ENCODE measurements at regions not wholly inside any gene's neighbourhood (a gene's known extent, or its start where the extent isn't known, plus 50 kb on each side); places are given as distances from the start of the nearest gene placed in this dataset.
"Not testable (repeated sequence)": the region's sequence is repeated elsewhere in the genome, so short reads cannot be mapped to it uniquely, and the experiment has no call there.

DNA sequence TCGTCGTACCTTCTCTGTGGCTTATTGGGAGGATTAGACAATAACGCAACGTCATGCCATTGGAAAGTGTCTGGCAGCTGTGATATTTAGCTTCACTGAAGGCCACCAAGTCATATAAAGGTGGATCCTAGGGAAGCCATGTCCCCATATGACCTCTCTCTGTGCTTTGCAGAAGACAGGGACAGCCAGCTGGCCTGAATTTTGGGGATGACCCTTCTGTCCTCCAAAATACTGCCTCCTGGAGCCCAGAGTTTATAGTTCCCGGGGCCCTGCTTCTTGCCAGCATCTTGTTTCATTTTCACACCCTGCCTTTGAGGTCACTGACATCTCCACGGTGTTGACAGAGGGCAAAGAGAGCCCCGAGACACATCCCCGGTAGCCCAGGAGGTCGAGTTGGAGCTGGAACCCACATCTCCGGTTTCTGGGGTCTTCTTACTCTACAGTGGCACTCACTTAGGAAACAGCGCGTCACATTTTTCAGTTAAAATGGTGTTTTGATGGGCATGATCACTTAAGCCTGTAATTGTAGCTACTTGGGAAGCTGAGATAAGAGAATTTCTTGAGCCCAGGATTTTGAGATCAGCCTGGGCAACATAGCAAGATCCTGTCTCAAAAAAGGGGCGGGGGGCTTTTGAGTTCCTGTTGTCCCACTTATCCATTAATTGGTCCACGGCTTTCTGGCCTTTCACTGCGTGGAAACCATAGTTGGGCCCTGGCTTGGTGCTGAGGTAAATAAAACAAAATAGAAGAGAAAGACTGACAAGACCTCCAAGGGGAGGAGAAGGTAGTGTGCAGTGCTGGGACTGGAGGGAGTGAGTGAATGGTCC is 101.1 kb downstream of the DDX1 start:
- H3K4me3 ChIP-seq (replicated peaks in 1 of 3) = no peak overlapping the region
- no peaks in the 10 kb centered on the region for H3K36me3 ChIP-seq
- WGBS, 2 donors = 90 to 96% methylated on average over 15 of the region's 15 CpGs
- intact Hi-C loops (cut with DNase I) = no loop called here
- H3K9me3 ChIP-seq = no peaks in the 10 kb centered on the region
- no peak for DNase-seq
- peaks cover 3 to 17% of the 10 kb centered on the region in 2 donors for H3K4me1 ChIP-seq
- H3K27ac ChIP-seq = no peak overlapping the region
- no peak for TF ChIP-seq POLR2A (IDR thresholded peaks at IDR 0.05)
- no peaks in the 10 kb centered on the region for H3K27me3 ChIP-seq

DNA sequence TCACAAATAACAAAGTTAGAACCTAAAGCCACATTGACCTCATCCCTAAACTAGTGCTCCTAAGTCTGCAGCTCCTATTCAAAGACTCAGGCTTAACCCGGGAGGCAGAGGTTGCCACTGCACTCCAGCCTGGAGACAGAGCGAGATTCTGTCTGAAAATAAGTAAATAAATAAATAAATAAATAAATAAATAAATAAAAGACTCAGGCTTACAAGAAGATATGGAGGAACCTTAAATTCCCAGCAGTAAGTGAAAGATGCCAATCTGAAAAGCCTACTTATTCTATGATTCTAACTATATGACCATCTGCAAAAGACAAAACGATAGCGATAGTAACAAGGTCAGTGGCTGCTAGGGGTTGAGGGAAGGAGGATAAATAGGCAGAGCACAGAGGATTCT is 101.7 kb downstream of the DDX1 start:
- no peak for TF ChIP-seq POLR2A (IDR thresholded peaks at IDR 0.05)
- TF ChIP-seq, protein P1, sequence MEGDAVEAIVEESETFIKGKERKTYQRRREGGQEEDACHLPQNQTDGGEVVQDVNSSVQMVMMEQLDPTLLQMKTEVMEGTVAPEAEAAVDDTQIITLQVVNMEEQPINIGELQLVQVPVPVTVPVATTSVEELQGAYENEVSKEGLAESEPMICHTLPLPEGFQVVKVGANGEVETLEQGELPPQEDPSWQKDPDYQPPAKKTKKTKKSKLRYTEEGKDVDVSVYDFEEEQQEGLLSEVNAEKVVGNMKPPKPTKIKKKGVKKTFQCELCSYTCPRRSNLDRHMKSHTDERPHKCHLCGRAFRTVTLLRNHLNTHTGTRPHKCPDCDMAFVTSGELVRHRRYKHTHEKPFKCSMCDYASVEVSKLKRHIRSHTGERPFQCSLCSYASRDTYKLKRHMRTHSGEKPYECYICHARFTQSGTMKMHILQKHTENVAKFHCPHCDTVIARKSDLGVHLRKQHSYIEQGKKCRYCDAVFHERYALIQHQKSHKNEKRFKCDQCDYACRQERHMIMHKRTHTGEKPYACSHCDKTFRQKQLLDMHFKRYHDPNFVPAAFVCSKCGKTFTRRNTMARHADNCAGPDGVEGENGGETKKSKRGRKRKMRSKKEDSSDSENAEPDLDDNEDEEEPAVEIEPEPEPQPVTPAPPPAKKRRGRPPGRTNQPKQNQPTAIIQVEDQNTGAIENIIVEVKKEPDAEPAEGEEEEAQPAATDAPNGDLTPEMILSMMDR (IDR thresholded peaks at IDR 0.05) = no peak
- intact Hi-C loops (cut with DNase I) = no loop called here
- no peak overlapping the region for H3K27ac ChIP-seq
- WGBS, 2 donors = 93 to 95% methylated on average over 4 of the region's 4 CpGs
- no peaks in the 10 kb centered on the region for H3K9me3 ChIP-seq
- DNase-seq = no peak
- H3K4me3 ChIP-seq (replicated peaks in 1 of 3) = no peak overlapping the region
- no peaks in the 10 kb centered on the region for H3K36me3 ChIP-seq
- H3K4me1 ChIP-seq = peaks cover 3 to 17% of the 10 kb centered on the region in 2 donors
- H3K27me3 ChIP-seq = no peaks in the 10 kb centered on the region

DNA sequence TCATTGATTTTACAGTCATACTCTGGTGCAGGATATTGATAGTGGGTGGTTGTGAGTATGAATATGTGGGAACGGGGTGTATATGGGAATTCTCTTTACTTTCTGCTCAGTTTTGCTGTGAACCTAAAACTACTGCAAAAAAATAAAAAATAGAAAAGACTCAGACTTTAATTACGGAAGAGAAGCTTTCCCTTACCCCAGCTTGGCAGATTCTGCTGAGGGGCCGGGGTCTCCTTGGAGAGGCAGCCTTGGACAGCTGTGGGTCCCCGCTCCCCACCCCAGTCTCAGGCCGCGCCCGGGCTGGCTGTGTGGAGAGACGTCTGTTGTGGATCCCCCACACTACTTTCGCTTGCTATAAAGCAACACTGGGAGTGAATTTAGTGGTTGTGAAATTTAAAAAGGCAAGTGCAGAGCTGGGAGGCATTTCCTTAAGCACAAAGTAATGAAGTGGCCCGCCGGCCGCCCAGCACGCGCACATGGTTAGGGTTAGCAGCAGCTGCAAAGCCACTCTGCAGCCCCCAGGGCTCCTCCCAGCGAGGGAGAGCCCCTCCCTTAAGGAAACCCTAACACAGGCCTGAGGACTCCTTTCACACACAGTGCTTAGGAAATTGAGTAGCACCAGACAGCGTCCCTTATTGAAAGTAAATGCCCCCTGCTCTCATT is 102.4 kb downstream of the DDX1 start:
- H3K36me3 ChIP-seq = no peaks in the 10 kb centered on the region
- H3K4me3 ChIP-seq (replicated peaks in 1 of 3) = no peak overlapping the region
- intact Hi-C loops (cut with DNase I) = no loop called here
- no peaks in the 10 kb centered on the region for H3K9me3 ChIP-seq
- 75 to 79% methylated on average over 16 of the region's 16 CpGs for WGBS, 2 donors
- H3K4me1 ChIP-seq = peaks cover 3 to 17% of the 10 kb centered on the region in 2 donors
- DNase-seq = no peak
- TF ChIP-seq, protein P1 (IDR thresholded peaks at IDR 0.05) = no peak
- no peak for TF ChIP-seq POLR2A (IDR thresholded peaks at IDR 0.05)
- no peaks in the 10 kb centered on the region for H3K27me3 ChIP-seq
- no peak overlapping the region for H3K27ac ChIP-seq

DNA sequence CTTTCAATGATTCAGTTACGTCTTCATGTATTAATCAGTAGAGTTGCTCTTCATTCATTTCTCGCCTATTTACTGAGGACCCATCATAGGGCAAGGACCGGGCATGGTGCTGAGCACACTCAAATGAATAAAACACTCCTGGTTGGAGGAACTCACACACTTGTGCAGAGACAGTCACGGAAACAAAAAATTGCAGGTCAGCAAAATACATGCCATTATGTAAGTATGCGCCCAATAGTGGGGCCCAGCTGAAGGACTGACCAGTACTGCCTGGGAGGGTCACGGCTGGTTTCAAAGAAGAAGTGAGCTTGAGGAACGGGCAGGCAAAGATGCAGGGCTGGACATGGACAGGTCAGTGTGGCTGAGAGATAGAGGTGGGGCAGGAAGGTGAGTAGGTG is 102.9 kb downstream of the DDX1 start:
- Histone ChIP-seq H3K27ac (no peak overlapping the region), H3K27me3 (no peaks in the 10 kb centered on the region), H3K9me3 (no peaks in the 10 kb centered on the region), H3K36me3 (no peaks in the 10 kb centered on the region), H3K4me3 (replicated peaks in 1 of 3) (no peak overlapping the region), H3K4me1 (peaks cover 3 to 17% of the 10 kb centered on the region in 2 donors)
- TF ChIP-seq, protein P1 (IDR thresholded peaks at IDR 0.05) = no peak
- TF ChIP-seq POLR2A (IDR thresholded peaks at IDR 0.05) = no peak
- no peak for DNase-seq
- whole genome bisulfite sequencing, 2 donors = 82 to 86% methylated on average over 7 of the region's 7 CpGs
- intact Hi-C loops (cut with DNase I) = no loop called here

DNA sequence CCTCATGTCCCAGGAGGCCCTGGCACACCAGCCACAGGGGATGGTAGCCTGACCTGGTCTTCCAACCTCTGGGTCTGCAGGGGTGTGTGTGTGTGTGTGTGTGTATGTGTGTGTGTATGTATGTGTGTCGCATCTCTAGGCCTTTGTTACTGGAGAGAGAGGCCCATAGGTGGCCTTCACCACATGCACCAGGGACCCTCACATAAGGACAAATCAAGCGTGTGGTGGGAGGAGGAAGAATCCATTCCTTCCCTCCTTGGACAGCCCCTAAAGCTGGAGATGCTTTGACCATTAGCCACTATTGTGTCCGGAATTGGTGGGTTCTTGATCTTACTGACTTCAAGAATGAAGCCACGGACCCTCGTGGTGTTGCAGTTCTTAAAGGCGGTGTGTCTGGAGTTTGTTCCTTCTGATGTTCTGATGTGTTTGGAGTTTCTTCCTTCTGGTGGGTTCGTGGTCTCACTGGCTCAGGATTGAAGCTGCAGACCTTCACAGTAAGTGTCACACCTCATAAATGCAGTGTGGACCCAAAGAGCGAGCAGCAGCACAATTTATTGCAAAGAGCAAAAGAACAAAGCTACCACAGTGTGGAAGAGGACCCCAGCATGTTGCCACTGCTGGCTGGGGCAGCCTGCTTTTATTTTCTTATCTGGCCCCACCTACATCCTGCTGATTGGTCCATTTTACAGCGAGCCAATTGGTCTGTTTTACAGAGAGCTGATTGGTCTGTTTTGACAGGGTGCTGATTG is 104.1 kb downstream of the DDX1 start:
- TF ChIP-seq POLR2A (IDR thresholded peaks at IDR 0.05) = no peak
- TF ChIP-seq, protein P1 (IDR thresholded peaks at IDR 0.05) = no peak
- intact Hi-C loops (cut with DNase I) = no loop called here
- no peaks in the 10 kb centered on the region for H3K36me3 ChIP-seq
- H3K4me1 ChIP-seq = peaks cover 3 to 15% of the 10 kb centered on the region in 2 donors
- H3K27ac ChIP-seq = no peak overlapping the region
- DNase-seq = no peak
- H3K4me3 ChIP-seq (replicated peaks in 1 of 3) = no peak overlapping the region
- H3K9me3 ChIP-seq = no peaks in the 10 kb centered on the region
- H3K27me3 ChIP-seq = no peaks in the 10 kb centered on the region
- WGBS, 2 donors = 76 to 83% methylated on average over 9 of the region's 9 CpGs

DNA sequence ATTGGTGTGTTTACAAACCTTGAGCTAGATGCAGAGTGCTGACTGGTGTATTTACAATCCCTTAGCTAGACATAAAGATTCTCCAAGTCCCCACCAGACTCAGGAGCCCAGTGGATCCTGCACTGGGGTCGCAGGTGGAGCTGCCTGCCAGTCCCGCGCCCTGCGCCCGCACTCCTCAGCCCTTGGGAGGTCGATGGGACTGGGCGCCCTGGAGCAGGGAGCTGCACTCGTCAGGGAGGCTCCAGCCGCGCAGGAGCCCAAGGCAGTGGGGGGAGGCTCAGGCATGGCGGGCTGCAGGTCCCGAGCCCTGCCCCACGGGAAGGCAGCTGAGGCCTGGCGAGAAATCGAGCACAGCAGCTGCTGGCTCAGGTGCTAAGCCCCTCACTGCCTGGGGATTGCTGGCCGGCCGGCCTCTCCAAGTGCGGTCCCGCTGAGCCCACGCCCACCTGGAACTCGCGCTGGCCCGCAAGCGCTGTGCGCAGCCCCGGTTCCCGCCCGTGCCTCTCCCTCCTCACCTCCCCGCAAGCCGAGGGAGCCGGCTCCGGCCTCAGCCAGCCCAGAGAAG is 105.0 kb downstream of the DDX1 start:
- intact Hi-C loops (cut with DNase I); H3K9me3 ChIP-seq; H3K4me1 ChIP-seq; H3K4me3 ChIP-seq (replicated peaks in 1 of 3); H3K27ac ChIP-seq; H3K36me3 ChIP-seq; DNase-seq; H3K27me3 ChIP-seq: not testable (repeated sequence)
- WGBS, 2 donors = 74 to 87% methylated on average over 17 to 21 of the region's 32 CpGs

Measured in thyroid gland (tissue), 4 donors.